ENCODE measurements at regions not wholly inside any gene's neighbourhood (a gene's known extent, or its start where the extent isn't known, plus 50 kb on each side); places are given as distances from the start of the nearest gene placed in this dataset.

DNA sequence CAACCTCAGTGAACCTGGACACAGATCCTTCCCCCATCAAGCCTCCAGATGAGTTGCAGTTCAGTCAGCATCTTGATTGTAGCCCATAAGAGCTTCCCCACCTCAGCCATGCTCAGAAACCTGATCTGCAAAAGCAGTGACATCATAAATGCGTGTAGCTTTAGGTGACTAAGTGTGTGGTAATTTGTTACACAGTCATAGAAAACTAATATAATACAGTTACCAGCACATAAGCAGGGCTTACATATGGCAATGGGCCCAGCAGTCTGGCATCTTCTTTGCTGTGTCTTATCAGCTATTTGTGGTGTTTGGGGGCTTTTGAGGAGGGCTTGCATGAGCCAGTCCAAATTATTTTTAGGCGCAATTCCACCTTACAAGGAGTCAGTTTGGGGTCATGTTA is 807.0 kb downstream of the SLC4A3 start (continued):
- TF ChIP-seq, protein P1, sequence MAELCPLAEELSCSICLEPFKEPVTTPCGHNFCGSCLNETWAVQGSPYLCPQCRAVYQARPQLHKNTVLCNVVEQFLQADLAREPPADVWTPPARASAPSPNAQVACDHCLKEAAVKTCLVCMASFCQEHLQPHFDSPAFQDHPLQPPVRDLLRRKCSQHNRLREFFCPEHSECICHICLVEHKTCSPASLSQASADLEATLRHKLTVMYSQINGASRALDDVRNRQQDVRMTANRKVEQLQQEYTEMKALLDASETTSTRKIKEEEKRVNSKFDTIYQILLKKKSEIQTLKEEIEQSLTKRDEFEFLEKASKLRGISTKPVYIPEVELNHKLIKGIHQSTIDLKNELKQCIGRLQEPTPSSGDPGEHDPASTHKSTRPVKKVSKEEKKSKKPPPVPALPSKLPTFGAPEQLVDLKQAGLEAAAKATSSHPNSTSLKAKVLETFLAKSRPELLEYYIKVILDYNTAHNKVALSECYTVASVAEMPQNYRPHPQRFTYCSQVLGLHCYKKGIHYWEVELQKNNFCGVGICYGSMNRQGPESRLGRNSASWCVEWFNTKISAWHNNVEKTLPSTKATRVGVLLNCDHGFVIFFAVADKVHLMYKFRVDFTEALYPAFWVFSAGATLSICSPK (IDR thresholded peaks at IDR 0.05; ENCODE audit: borderline replicate concordance), result no peak
- no peak for TF ChIP-seq HNRNPK (IDR thresholded peaks at IDR 0.05; ENCODE audit: low read depth, low read length, poor library complexity, severe bottlenecking)
- TF ChIP-seq MBD2 (IDR thresholded peaks at IDR 0.05; ENCODE audit: borderline replicate concordance, low read depth), result no peak
- TF ChIP-seq CBX2 (IDR thresholded peaks at IDR 0.05; ENCODE audit: insufficient read depth, low read length, poor library complexity, severe bottlenecking), result no peak
- TF ChIP-seq, protein P2, sequence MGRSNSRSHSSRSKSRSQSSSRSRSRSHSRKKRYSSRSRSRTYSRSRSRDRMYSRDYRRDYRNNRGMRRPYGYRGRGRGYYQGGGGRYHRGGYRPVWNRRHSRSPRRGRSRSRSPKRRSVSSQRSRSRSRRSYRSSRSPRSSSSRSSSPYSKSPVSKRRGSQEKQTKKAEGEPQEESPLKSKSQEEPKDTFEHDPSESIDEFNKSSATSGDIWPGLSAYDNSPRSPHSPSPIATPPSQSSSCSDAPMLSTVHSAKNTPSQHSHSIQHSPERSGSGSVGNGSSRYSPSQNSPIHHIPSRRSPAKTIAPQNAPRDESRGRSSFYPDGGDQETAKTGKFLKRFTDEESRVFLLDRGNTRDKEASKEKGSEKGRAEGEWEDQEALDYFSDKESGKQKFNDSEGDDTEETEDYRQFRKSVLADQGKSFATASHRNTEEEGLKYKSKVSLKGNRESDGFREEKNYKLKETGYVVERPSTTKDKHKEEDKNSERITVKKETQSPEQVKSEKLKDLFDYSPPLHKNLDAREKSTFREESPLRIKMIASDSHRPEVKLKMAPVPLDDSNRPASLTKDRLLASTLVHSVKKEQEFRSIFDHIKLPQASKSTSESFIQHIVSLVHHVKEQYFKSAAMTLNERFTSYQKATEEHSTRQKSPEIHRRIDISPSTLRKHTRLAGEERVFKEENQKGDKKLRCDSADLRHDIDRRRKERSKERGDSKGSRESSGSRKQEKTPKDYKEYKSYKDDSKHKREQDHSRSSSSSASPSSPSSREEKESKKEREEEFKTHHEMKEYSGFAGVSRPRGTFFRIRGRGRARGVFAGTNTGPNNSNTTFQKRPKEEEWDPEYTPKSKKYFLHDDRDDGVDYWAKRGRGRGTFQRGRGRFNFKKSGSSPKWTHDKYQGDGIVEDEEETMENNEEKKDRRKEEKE (IDR thresholded peaks at IDR 0.05; ENCODE audit: borderline replicate concordance in 1 of 2, control insufficient read depth in 1 of 2, low read depth in 2 of 2, low read length in 1 of 2), result no peak

DNA sequence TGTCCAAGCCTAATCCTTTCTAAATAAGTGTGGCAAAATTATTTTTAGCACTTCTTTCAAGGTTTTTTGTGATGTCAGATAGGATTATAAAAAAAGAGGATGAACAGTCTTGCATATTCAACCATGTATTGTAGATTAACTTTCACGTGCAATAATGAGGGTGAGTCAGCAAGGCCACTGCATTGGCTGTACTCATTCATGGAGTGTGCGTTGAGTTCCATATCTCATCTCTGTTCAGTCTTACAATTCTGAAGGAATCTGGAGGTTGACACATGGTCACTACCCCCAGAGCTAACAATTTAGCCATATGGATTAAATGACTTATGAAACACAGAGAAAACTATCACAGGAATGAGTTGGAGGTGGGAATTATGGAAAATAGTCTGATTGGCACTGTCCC is 810.5 kb downstream of the SLC4A3 start:
- no peaks in the 10 kb centered on the region for H3K9me1 ChIP-seq (ENCODE audit: control insufficient read depth, insufficient read depth, low read length)
- no peaks in the 10 kb centered on the region for H4K20me1 ChIP-seq (replicated peaks; ENCODE audit: control insufficient read depth, insufficient read depth, low read length)
- TF ChIP-seq KAT8 (IDR thresholded peaks at IDR 0.05; ENCODE audit: low read depth) (no peak), EP400 (IDR thresholded peaks at IDR 0.05) (no peak), TBP (optimal IDR thresholded peaks at IDR 0.05; ENCODE audit: low read depth, low read length) (no peak), RFX1 (IDR thresholded peaks at IDR 0.05) (no peak)
- TF ChIP-seq, protein P3, sequence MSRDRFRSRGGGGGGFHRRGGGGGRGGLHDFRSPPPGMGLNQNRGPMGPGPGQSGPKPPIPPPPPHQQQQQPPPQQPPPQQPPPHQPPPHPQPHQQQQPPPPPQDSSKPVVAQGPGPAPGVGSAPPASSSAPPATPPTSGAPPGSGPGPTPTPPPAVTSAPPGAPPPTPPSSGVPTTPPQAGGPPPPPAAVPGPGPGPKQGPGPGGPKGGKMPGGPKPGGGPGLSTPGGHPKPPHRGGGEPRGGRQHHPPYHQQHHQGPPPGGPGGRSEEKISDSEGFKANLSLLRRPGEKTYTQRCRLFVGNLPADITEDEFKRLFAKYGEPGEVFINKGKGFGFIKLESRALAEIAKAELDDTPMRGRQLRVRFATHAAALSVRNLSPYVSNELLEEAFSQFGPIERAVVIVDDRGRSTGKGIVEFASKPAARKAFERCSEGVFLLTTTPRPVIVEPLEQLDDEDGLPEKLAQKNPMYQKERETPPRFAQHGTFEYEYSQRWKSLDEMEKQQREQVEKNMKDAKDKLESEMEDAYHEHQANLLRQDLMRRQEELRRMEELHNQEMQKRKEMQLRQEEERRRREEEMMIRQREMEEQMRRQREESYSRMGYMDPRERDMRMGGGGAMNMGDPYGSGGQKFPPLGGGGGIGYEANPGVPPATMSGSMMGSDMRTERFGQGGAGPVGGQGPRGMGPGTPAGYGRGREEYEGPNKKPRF (IDR thresholded peaks at IDR 0.05; ENCODE audit: low read depth, low read length), result no peak
- TF ChIP-seq, protein P4, sequence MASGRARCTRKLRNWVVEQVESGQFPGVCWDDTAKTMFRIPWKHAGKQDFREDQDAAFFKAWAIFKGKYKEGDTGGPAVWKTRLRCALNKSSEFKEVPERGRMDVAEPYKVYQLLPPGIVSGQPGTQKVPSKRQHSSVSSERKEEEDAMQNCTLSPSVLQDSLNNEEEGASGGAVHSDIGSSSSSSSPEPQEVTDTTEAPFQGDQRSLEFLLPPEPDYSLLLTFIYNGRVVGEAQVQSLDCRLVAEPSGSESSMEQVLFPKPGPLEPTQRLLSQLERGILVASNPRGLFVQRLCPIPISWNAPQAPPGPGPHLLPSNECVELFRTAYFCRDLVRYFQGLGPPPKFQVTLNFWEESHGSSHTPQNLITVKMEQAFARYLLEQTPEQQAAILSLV (tag; IDR thresholded peaks at IDR 0.05), result no peak
- DNase-seq (ENCODE audit: extremely low read depth in 1 of 4, low spot score in 3 of 4) (no peak), ATAC-seq (no peak), FAIRE-seq (no peak)
- WGBS (ENCODE audit: insufficient coverage, low coverage, missing lambda C conversion rate), result 0% methylated on average over 2 of the region's 2 CpGs
- H3K9ac ChIP-seq (ENCODE audit: insufficient read depth in 1 of 2, low read depth in 2 of 2, low read length in 2 of 2), result no peak overlapping the region
- no peak overlapping the region for H3K4me3 ChIP-seq
- H3K9me3 ChIP-seq (replicated peaks; ENCODE audit: control insufficient read depth, insufficient read depth, low read depth, low read length), result no peaks in the 10 kb centered on the region
- H3K4me1 ChIP-seq (replicated peaks in 1 of 2; ENCODE audit: control insufficient read depth in 2 of 2, insufficient read depth in 2 of 2, low read length in 2 of 2), result no peaks in the 10 kb centered on the region
- H3K27me3 ChIP-seq (ENCODE audit: control insufficient read depth in 2 of 2, insufficient read depth in 2 of 2, low read length in 2 of 2), result no peaks in the 10 kb centered on the region
- no TSS peak for BruUV-seq (replicated peaks)
- in situ Hi-C loops (cut with MboI), result no loop called here
- H3K36me3 ChIP-seq (ENCODE audit: control insufficient read depth, insufficient read depth, low read length), result no peaks in the 10 kb centered on the region
- intact Hi-C loops (cut with micrococcal nuclease), result no loop called here
- H2AFZ ChIP-seq (ENCODE audit: low read depth, low read length), result no peak overlapping the region
- ChIA-PET CTCF (ENCODE audit: low intra/inter-chr PET ratio) (no interaction called here), POLR2A (no interaction called here)
- H3K27ac ChIP-seq (ENCODE audit: extremely low read depth, low read depth, low read length), result no peak overlapping the region
- no peak overlapping the region for H3K4me2 ChIP-seq (ENCODE audit: insufficient read depth, low read length)
- H3K79me2 ChIP-seq (ENCODE audit: control insufficient read depth, insufficient read depth, low read length), result no peaks in the 10 kb centered on the region

Data from K562 (cell line).